HEK293 (cell line): ENCODE measurements at regions not wholly inside any gene's neighbourhood (a gene's known extent, or its start where the extent isn't known, plus 50 kb on each side); places are given as distances from the start of the nearest gene placed in this dataset.

Experiments
- CTCF ChIA-PET: fragments of 350-600 bp; formaldehyde crosslinking; extraction: SDS; loops from one replicate; lab custom pipeline; 2021; ENCODE audit warnings: antibody characterized with exemption; lab: Yijun Ruan, JAX
- POLR2A ChIA-PET: fragments of 300-600 bp; formaldehyde crosslinking; extraction: SDS; loops from one replicate; lab custom pipeline; 2020; ENCODE audit warnings: antibody characterized with exemption, inconsistent platforms; lab: Yijun Ruan, JAX
- H3K27ac ChIP-seq: fragments of 200-500 bp; sonication (Bioruptor generic); 2 replicates; pipeline ENCODE4 v1.5.1; 2014; ENCODE audit warnings: low read depth, low read length, control low read depth, inconsistent platforms; ENCODE audit errors: extremely low read depth
- H3K36me3 ChIP-seq, 2 experiments: fragments of 200-500 bp in 1 of 2; sonication (Bioruptor generic) in 1 of 2; 1 replicate in 1 of 2; 2 replicates in 1 of 2; pipeline ENCODE4 v1.5.1; 2014 to 2017; ENCODE audit warnings: inconsistent platforms in 2 of 2, low read length in 2 of 2; ENCODE audit not compliant: control insufficient read depth in 2 of 2, insufficient read depth in 1 of 2
- H3K4me1 ChIP-seq: fragments of 200-500 bp; sonication (Bioruptor generic); 2 replicates; pipeline ENCODE4 v1.5.1; 2014; ENCODE audit warnings: mild to moderate bottlenecking, low read length, inconsistent platforms; ENCODE audit not compliant: control insufficient read depth, insufficient read depth
- H3K4me3 ChIP-seq: 2 replicates; pipeline ENCODE4 v1.5.1; 2011; ENCODE audit warnings: low read depth, mild to moderate bottlenecking, control low read depth, low read length, moderate library complexity
- H3K9me3 ChIP-seq: fragments of 200-500 bp; sonication (Bioruptor generic); 2 replicates; pipeline ENCODE4 v1.5.1; 2014; ENCODE audit warnings: low read depth, low read length, inconsistent platforms; ENCODE audit not compliant: control insufficient read depth, insufficient read depth
- BCL11B ChIP-seq: fragments of 450-650 bp; formaldehyde crosslinking; IDR thresholded peaks from 2 replicates; pipeline ENCODE4 v1.5.1; 2016; ENCODE audit warnings: low read depth, missing biosample characterization, missing genetic modification characterization
- SCRT2 ChIP-seq: fragments of 450-650 bp; formaldehyde crosslinking; IDR thresholded peaks from 2 replicates; pipeline ENCODE4 v1.5.1; 2016; ENCODE audit warnings: missing biosample characterization, missing genetic modification characterization
- YY2 ChIP-seq: fragments of 450-650 bp; formaldehyde crosslinking; IDR thresholded peaks from 2 replicates; pipeline ENCODE4 v1.5.1; 2016; ENCODE audit warnings: missing biosample characterization, missing genetic modification characterization
- ZBTB48 ChIP-seq: fragments of 450-650 bp; formaldehyde crosslinking; IDR thresholded peaks from 2 replicates; pipeline ENCODE4 v1.5.1; 2016; ENCODE audit warnings: missing biosample characterization, missing genetic modification characterization
- ZBTB7A ChIP-seq: fragments of 450-650 bp; formaldehyde crosslinking; IDR thresholded peaks from 2 replicates; pipeline ENCODE4 v1.5.1; 2016; ENCODE audit warnings: low read depth, missing biosample characterization, missing genetic modification characterization
- ZFP3 ChIP-seq: fragments of 450-650 bp; formaldehyde crosslinking; IDR thresholded peaks from 2 replicates; pipeline ENCODE4 v1.5.1; 2016; ENCODE audit warnings: low read depth, missing biosample characterization, missing genetic modification characterization
- ZNF223 ChIP-seq: fragments of 450-650 bp; formaldehyde crosslinking; IDR thresholded peaks from 2 replicates; pipeline ENCODE4 v1.5.1; 2016; ENCODE audit warnings: missing biosample characterization, missing genetic modification characterization
- ZNF266 ChIP-seq: fragments of 450-650 bp; formaldehyde crosslinking; IDR thresholded peaks from 2 replicates; pipeline ENCODE4 v1.5.1; 2016; ENCODE audit warnings: missing biosample characterization, missing genetic modification characterization, low read depth
- ZNF292 ChIP-seq: fragments of 450-650 bp; formaldehyde crosslinking; IDR thresholded peaks from 2 replicates; pipeline ENCODE4 v1.5.1; 2016; ENCODE audit warnings: low read depth, missing biosample characterization, missing genetic modification characterization, borderline replicate concordance
- ZNF423 ChIP-seq: fragments of 450-650 bp; formaldehyde crosslinking; IDR thresholded peaks from 2 replicates; pipeline ENCODE4 v1.5.1; 2016; ENCODE audit warnings: missing biosample characterization, missing genetic modification characterization
- ZNF501 ChIP-seq: fragments of 450-650 bp; formaldehyde crosslinking; IDR thresholded peaks from 2 replicates; pipeline ENCODE4 v1.5.1; 2016; ENCODE audit warnings: missing biosample characterization, missing genetic modification characterization
- ZNF514 ChIP-seq: fragments of 450-650 bp; formaldehyde crosslinking; IDR thresholded peaks from 2 replicates; pipeline ENCODE4 v1.5.1; 2016; ENCODE audit warnings: missing biosample characterization, missing genetic modification characterization
- ZNF521 ChIP-seq: fragments of 450-650 bp; formaldehyde crosslinking; IDR thresholded peaks from 2 replicates; pipeline ENCODE4 v1.5.1; 2017; ENCODE audit warnings: missing biosample characterization, mild to moderate bottlenecking, missing genetic modification characterization
- ZNF548 ChIP-seq: fragments of 450-650 bp; formaldehyde crosslinking; IDR thresholded peaks from 2 replicates; pipeline ENCODE4 v1.5.1; 2016; ENCODE audit warnings: missing biosample characterization, missing genetic modification characterization
- ZNF585B ChIP-seq: fragments of 450-650 bp; formaldehyde crosslinking; IDR thresholded peaks from 2 replicates; pipeline ENCODE4 v1.5.1; 2016; ENCODE audit warnings: missing biosample characterization, missing genetic modification characterization
- ZNF624 ChIP-seq: fragments of 450-650 bp; formaldehyde crosslinking; IDR thresholded peaks from 2 replicates; pipeline ENCODE4 v1.5.1; 2017; ENCODE audit warnings: missing biosample characterization, missing genetic modification characterization
- ZNF658 ChIP-seq: fragments of 450-650 bp; formaldehyde crosslinking; IDR thresholded peaks from 2 replicates; pipeline ENCODE4; 2016; ENCODE audit warnings: missing biosample characterization, missing genetic modification characterization
- ZNF664 ChIP-seq: fragments of 450-650 bp; formaldehyde crosslinking; IDR thresholded peaks from 2 replicates; pipeline ENCODE4 v1.5.1; 2016; ENCODE audit warnings: missing biosample characterization, missing genetic modification characterization
- ZNF707 ChIP-seq: fragments of 450-650 bp; formaldehyde crosslinking; IDR thresholded peaks from 2 replicates; pipeline ENCODE4 v1.5.1; 2016; ENCODE audit warnings: missing biosample characterization, missing genetic modification characterization
- ZNF785 ChIP-seq: fragments of 450-650 bp; formaldehyde crosslinking; IDR thresholded peaks from 2 replicates; pipeline ENCODE4 v1.5.1; 2016; ENCODE audit warnings: missing biosample characterization, missing genetic modification characterization
- TF ChIP-seq, protein P1 (sequence below): fragments of 450-650 bp; formaldehyde crosslinking; IDR thresholded peaks from 2 replicates; pipeline ENCODE4 v1.5.1; 2016; ENCODE audit warnings: missing biosample characterization, missing genetic modification characterization
- TF ChIP-seq, protein P2 (sequence below): fragments of 450-650 bp; formaldehyde crosslinking; IDR thresholded peaks from 2 replicates; pipeline ENCODE4 v1.5.1; 2016; ENCODE audit warnings: missing biosample characterization, missing genetic modification characterization, low read depth
- TF ChIP-seq, protein P3 (sequence below): fragments of 450-650 bp; formaldehyde crosslinking; IDR thresholded peaks from 2 replicates; pipeline ENCODE4 v1.5.1; 2016; ENCODE audit warnings: missing biosample characterization, missing genetic modification characterization
- TF ChIP-seq, protein P4 (sequence below): fragments of 450-650 bp; formaldehyde crosslinking; IDR thresholded peaks from 2 replicates; pipeline ENCODE4 v1.5.1; 2016; ENCODE audit warnings: missing biosample characterization, missing genetic modification characterization, low read depth

DNA sequence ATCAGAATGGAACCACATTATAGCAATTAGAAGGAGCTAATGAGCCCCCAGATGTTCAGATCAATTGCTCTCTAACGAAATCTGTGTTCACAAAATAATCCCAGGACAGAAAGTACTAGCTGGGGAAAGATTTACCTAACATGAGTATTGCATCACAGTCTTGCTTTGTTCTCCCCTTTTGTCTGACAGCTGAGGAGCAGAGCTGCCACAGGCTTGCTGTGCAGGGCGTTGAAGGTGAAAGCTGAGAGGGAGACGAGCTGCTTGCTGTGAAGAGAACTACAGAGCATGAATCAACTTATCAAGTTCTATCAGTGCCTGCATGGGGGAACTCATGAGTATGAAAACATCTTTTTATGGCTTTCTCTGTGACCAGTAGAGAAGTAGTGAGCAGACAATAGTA, 441.2 kb downstream of the CENPC start:
- CTCF ChIA-PET: no interaction called here
- TF ChIP-seq, protein P1, sequence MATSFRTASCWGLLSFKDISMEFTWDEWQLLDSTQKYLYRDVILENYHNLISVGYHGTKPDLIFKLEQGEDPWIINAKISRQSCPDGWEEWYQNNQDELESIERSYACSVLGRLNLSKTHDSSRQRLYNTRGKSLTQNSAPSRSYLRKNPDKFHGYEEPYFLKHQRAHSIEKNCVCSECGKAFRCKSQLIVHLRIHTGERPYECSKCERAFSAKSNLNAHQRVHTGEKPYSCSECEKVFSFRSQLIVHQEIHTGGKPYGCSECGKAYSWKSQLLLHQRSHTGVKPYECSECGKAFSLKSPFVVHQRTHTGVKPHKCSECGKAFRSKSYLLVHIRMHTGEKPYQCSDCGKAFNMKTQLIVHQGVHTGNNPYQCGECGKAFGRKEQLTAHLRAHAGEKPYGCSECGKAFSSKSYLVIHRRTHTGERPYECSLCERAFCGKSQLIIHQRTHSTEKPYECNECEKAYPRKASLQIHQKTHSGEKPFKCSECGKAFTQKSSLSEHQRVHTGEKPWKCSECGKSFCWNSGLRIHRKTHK (tag by site-specific recombination): no peak
- TF ChIP-seq BCL11B (tag by site-specific recombination) (no peak), ZBTB48 (tag by site-specific recombination) (no peak), ZNF624 (tag by site-specific recombination) (no peak), ZNF292 (tag by site-specific recombination) (no peak), ZNF423 (tag by site-specific recombination) (no peak), ZNF664 (tag by site-specific recombination) (no peak), ZNF548 (no peak), ZNF266 (tag by site-specific recombination) (no peak)
- H3K4me1 ChIP-seq: no peaks in the 10 kb centered on the region

DNA sequence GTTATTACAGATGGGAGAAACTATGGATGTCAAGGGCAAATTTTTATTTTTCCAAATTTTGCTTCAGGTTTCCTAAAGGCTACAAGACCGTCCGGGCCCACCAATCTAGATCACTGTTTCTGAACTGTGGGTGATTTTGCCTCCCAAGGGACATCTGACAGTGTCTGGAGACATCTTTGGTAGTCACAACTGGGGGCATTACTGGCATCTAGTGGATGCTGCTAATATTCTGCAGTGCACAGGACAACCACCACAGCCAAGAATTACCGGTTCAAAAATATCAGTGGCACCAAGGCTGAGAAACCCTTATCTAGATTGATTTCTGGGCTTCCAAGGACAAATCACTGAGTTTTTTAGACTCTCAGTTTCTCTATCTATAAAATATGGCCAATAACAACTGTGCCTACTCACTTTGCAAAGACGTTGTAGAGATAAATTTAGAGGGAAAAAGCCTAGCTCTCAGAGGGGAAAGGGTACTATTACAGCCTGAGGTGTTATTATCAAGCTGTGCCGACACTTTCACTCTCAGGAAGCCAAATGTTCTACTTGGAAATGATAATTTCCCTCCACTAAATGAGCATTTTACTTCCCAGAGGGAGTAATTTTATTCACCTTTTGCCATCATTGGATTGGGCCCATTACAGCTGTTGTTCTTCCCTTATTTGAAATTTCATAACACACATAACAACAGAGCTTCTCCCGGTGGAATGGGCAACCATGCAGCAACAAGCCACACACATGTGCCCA, 442.1 kb downstream of the CENPC start:
- POLR2A ChIA-PET: no interaction called here
- Histone ChIP-seq H3K36me3 (no peaks in the 10 kb centered on the region), H3K27ac (no peak overlapping the region), H3K4me1 (no peaks in the 10 kb centered on the region), H3K9me3 (no peaks in the 10 kb centered on the region)
- no peak for TF ChIP-seq ZNF707
- TF ChIP-seq ZFP3 (tag by site-specific recombination): no peak
- TF ChIP-seq, all 188 proteins: peak for 0
- H3K4me3 ChIP-seq: no peak overlapping the region
- CTCF ChIA-PET: interaction anchor here (1.1 kb wide), 1 partner anchor 186 kb away, joined by 3 read pairs; no protein-coding TSS in a partner anchor

More for the DNA sequence above, 441.2 kb downstream of the CENPC start:
- Histone ChIP-seq H3K27ac (no peak overlapping the region), H3K4me3 (no peak overlapping the region), H3K36me3 (no peaks in the 10 kb centered on the region), H3K9me3 (no peaks in the 10 kb centered on the region)
- POLR2A ChIA-PET: no interaction called here

DNA sequence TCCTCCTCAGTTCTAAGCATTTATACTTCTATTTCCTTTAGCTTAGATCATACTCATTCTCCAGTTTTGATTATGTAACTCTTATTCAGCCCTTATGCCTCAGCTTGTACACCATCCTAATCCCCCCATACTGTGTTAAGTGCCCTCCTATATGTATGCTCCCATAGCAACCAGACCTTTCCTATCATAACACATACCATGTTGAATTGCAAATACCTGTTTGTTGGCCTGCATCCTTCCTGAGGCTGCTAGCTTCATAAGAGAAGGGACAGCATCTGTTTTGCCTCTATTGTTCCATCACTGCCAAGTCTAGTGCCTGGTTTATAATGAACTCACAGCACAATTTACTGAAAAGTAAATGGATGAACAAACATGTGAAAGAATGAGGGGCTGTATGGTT, 443.7 kb downstream of the CENPC start:
- Histone ChIP-seq H3K27ac (no peak overlapping the region), H3K4me3 (no peak overlapping the region), H3K36me3 (no peaks in the 10 kb centered on the region), H3K4me1 (no peaks in the 10 kb centered on the region), H3K9me3 (no peaks in the 10 kb centered on the region)
- CTCF ChIA-PET: interaction anchor here (0.7 to 1.1 kb wide), 2 partner anchors 65 to 188 kb away, joined by 3 read pairs; no protein-coding TSS in a partner anchor
- POLR2A ChIA-PET: no interaction called here
- no peak for TF ChIP-seq ZNF585B (tag by site-specific recombination)
- no peak for TF ChIP-seq SCRT2 (tag by site-specific recombination)
- TF ChIP-seq ZNF658 (tag by site-specific recombination): no peak
- no peak for TF ChIP-seq ZNF501 (tag by site-specific recombination)
- TF ChIP-seq, protein P2, sequence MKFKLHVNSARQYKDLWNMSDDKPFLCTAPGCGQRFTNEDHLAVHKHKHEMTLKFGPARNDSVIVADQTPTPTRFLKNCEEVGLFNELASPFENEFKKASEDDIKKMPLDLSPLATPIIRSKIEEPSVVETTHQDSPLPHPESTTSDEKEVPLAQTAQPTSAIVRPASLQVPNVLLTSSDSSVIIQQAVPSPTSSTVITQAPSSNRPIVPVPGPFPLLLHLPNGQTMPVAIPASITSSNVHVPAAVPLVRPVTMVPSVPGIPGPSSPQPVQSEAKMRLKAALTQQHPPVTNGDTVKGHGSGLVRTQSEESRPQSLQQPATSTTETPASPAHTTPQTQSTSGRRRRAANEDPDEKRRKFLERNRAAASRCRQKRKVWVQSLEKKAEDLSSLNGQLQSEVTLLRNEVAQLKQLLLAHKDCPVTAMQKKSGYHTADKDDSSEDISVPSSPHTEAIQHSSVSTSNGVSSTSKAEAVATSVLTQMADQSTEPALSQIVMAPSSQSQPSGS: no peak
- TF ChIP-seq YY2 (tag by site-specific recombination): no peak
- no peak for TF ChIP-seq ZNF514 (tag by site-specific recombination)
- TF ChIP-seq, protein P3, sequence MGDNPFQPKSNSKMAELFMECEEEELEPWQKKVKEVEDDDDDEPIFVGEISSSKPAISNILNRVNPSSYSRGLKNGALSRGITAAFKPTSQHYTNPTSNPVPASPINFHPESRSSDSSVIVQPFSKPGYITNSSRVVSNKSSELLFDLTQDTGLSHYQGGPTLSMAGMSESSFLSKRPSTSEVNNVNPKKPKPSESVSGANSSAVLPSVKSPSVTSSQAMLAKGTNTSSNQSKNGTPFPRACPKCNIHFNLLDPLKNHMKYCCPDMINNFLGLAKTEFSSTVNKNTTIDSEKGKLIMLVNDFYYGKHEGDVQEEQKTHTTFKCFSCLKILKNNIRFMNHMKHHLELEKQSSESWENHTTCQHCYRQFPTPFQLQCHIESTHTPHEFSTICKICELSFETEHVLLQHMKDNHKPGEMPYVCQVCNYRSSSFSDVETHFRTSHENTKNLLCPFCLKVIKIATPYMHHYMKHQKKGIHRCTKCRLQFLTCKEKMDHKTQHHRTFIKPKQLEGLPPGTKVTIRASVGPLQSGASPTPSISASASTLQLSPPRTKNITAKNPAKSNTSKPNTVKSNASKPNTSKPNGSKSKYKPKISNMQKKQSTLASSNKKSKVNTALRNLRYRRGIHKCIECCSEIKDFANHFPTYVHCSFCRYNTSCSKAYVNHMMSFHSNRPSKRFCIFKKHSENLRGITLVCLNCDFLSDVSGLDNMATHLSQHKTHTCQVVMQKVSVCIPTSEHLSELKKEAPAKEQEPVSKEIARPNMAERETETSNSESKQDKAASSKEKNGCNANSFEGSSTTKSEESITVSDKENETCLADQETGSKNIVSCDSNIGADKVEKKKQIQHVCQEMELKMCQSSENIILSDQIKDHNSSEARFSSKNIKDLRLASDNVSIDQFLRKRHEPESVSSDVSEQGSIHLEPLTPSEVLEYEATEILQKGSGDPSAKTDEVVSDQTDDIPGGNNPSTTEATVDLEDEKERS: no peak
- TF ChIP-seq ZBTB7A: no peak
- TF ChIP-seq, protein P4, sequence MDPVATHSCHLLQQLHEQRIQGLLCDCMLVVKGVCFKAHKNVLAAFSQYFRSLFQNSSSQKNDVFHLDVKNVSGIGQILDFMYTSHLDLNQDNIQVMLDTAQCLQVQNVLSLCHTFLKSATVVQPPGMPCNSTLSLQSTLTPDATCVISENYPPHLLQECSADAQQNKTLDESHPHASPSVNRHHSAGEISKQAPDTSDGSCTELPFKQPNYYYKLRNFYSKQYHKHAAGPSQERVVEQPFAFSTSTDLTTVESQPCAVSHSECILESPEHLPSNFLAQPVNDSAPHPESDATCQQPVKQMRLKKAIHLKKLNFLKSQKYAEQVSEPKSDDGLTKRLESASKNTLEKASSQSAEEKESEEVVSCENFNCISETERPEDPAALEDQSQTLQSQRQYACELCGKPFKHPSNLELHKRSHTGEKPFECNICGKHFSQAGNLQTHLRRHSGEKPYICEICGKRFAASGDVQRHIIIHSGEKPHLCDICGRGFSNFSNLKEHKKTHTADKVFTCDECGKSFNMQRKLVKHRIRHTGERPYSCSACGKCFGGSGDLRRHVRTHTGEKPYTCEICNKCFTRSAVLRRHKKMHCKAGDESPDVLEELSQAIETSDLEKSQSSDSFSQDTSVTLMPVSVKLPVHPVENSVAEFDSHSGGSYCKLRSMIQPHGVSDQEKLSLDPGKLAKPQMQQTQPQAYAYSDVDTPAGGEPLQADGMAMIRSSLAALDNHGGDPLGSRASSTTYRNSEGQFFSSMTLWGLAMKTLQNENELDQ (tag by site-specific recombination): no peak
- TF ChIP-seq ZNF223 (tag by site-specific recombination): no peak
- TF ChIP-seq ZNF521: no peak
- no peak for TF ChIP-seq ZNF785
- no peak for TF ChIP-seq ZNF266 (tag by site-specific recombination)
- no peak for TF ChIP-seq BCL11B (tag by site-specific recombination)
